GM23338 (cell line): ENCODE measurements at regions not wholly inside any gene's neighbourhood (a gene's known extent, or its start where the extent isn't known, plus 50 kb on each side); places are given as distances from the start of the nearest gene placed in this dataset.

Experiments used
- CREB1 ChIP-seq: fragments of 250-450 bp; sonication (Bioruptor Pico); IDR thresholded peaks from 2 replicates; pipeline ENCODE4 v1.5.0; 2020; ENCODE audit warnings: low read depth, mild to moderate bottlenecking, moderate library complexity
- EZH2phosphoT487 ChIP-seq: fragments of 200-600 bp; sonication (generic); IDR thresholded peaks from one replicate; pipeline ENCODE4 v1.8.1; 2018; ENCODE audit warnings: antibody characterized with exemption; ENCODE audit not compliant: unreplicated experiment
- POLR2AphosphoS5 ChIP-seq: IDR thresholded peaks from 2 replicates; pipeline ENCODE4 v1.6.1; 2016; ENCODE audit warnings: antibody characterized with exemption, low read depth
- REST ChIP-seq: IDR thresholded peaks from one replicate; pipeline ENCODE4 v1.6.1; 2018; ENCODE audit warnings: antibody characterized with exemption; ENCODE audit not compliant: unreplicated experiment

GRCh38 chr7:130958846-130959245 lies 224.8 kb upstream of the KLF14 start:
- TF ChIP-seq POLR2AphosphoS5 (no peak), REST (no peak), CREB1 (CRISPR knock-in tag) (no peak), EZH2phosphoT487 (no peak)
